Mesenchymal stem cell (in vitro differentiated cells and primary cell): ENCODE measurements at regions not wholly inside any gene's neighbourhood (a gene's known extent, or its start where the extent isn't known, plus 50 kb on each side); places are given as distances from the start of the nearest gene placed in this dataset.

ENCODE experiments used
- DNase-seq: peaks from one replicate; pipeline ENCODE4 v3.0.0-alpha.2; 2013
- H2AFZ ChIP-seq: one replicate; pipeline ENCODE4 v1.6.1; 2013; ENCODE audit warnings: low read depth, mild to moderate bottlenecking, control low read depth, inconsistent platforms, low read length, moderate library complexity
- H2AK5ac ChIP-seq: 2 replicates; pipeline ENCODE4 v1.6.1; 2013; ENCODE audit warnings: low read length, moderate library complexity, mild to moderate bottlenecking, inconsistent platforms; ENCODE audit not compliant: severe bottlenecking
- H2BK120ac ChIP-seq: one replicate; pipeline ENCODE4 v1.6.1; 2013; ENCODE audit warnings: low read depth, mild to moderate bottlenecking, inconsistent platforms, low read length, moderate library complexity
- H2BK12ac ChIP-seq, 2 experiments: one replicate each; pipeline ENCODE4 v1.6.1; 2013; ENCODE audit warnings: inconsistent platforms in 2 of 2, low read length in 2 of 2, mild to moderate bottlenecking in 2 of 2, moderate library complexity in 2 of 2, control low read depth in 1 of 2
- H2BK15ac ChIP-seq: one replicate; pipeline ENCODE4 v1.6.1; 2013; ENCODE audit warnings: mild to moderate bottlenecking, low read depth, inconsistent platforms; ENCODE audit not compliant: poor library complexity, severe bottlenecking
- H2BK5ac ChIP-seq: 2 replicates; pipeline ENCODE4 v1.6.1; 2013; ENCODE audit warnings: low read depth, mild to moderate bottlenecking, low read length, control low read depth, inconsistent platforms; ENCODE audit not compliant: poor library complexity, severe bottlenecking
- H3K14ac ChIP-seq, 2 experiments: one replicate each; pipeline ENCODE4 v1.6.1; 2013; ENCODE audit warnings: inconsistent platforms in 2 of 2, low read length in 2 of 2, control low read depth in 1 of 2, mild to moderate bottlenecking in 1 of 2, moderate library complexity in 1 of 2
- H3K18ac ChIP-seq, 2 experiments: one replicate each; pipeline ENCODE4 v1.6.1; 2013; ENCODE audit warnings: inconsistent platforms in 2 of 2, low read length in 2 of 2, control low read depth in 1 of 2, low read depth in 1 of 2, mild to moderate bottlenecking in 1 of 2
- H3K23ac ChIP-seq, 2 experiments: one replicate each; pipeline ENCODE4 v1.6.1; 2013; ENCODE audit warnings: inconsistent platforms in 2 of 2, low read length in 2 of 2, mild to moderate bottlenecking in 2 of 2, moderate library complexity in 2 of 2, control low read depth in 1 of 2
- H3K27ac ChIP-seq: 2 replicates; pipeline ENCODE4 v1.5.1; 2013; ENCODE audit warnings: mild to moderate bottlenecking, moderate library complexity, low read length, control low read depth, inconsistent platforms; ENCODE audit not compliant: poor library complexity, severe bottlenecking
- H3K27me3 ChIP-seq, 2 experiments: 2 replicates each; pipeline versions ENCODE4 v1.6.1 to v1.7.0; 2013; ENCODE audit warnings: low read length in 2 of 2, mild to moderate bottlenecking in 2 of 2, moderate library complexity in 2 of 2, control low read depth in 1 of 2, inconsistent platforms in 1 of 2; ENCODE audit not compliant: control insufficient read depth in 1 of 2, insufficient read depth in 1 of 2
- H3K36me3 ChIP-seq, 2 experiments: 2 replicates each; pipeline versions ENCODE4 v1.6.1 to v1.7.0; 2013; ENCODE audit warnings: low read length in 2 of 2, control low read depth in 1 of 2, inconsistent platforms in 1 of 2, low read depth in 1 of 2, mild to moderate bottlenecking in 1 of 2; ENCODE audit not compliant: insufficient read depth in 2 of 2, control insufficient read depth in 1 of 2
- H3K4ac ChIP-seq, 2 experiments: one replicate each; pipeline ENCODE4 v1.6.1; 2013; ENCODE audit warnings: inconsistent platforms in 2 of 2, low read length in 2 of 2, mild to moderate bottlenecking in 2 of 2, moderate library complexity in 2 of 2, control low read depth in 1 of 2, low read depth in 1 of 2
- H3K4me1 ChIP-seq: 2 replicates; pipeline ENCODE4 v1.6.1; 2013; ENCODE audit warnings: low read depth, low read length, control low read depth; ENCODE audit not compliant: control insufficient read depth, insufficient read depth
- H3K4me2 ChIP-seq: 2 replicates; pipeline ENCODE4 v1.6.1; 2013; ENCODE audit warnings: low read length, mild to moderate bottlenecking, inconsistent platforms; ENCODE audit not compliant: poor library complexity, severe bottlenecking
- H3K4me3 ChIP-seq, 2 experiments: 2 replicates each; pipeline versions ENCODE4 v1.5.1 to v1.7.0; 2013; ENCODE audit warnings: low read length in 2 of 2, mild to moderate bottlenecking in 2 of 2, control low read depth in 1 of 2, low read depth in 1 of 2; ENCODE audit not compliant: insufficient read depth in 1 of 2
- H3K79me1 ChIP-seq: replicated peaks from 2 replicates; pipeline ENCODE4 v1.6.1; 2013; ENCODE audit warnings: mild to moderate bottlenecking, control low read depth, low read length, inconsistent platforms; ENCODE audit not compliant: poor library complexity, severe bottlenecking
- H3K9ac ChIP-seq: 2 replicates; pipeline ENCODE4 v1.7.0; 2013; ENCODE audit warnings: mild to moderate bottlenecking, low read length, moderate library complexity
- H3K9me3 ChIP-seq: 2 replicates; pipeline ENCODE4 v1.7.0; 2013; ENCODE audit warnings: mild to moderate bottlenecking, low read length; ENCODE audit not compliant: control insufficient read depth
- H4K8ac ChIP-seq: one replicate; pipeline ENCODE4 v1.6.1; 2013; ENCODE audit warnings: inconsistent platforms, mild to moderate bottlenecking, low read length, moderate library complexity
- H4K91ac ChIP-seq: one replicate; pipeline ENCODE4 v1.6.1; 2013; ENCODE audit warnings: mild to moderate bottlenecking, low read length, inconsistent platforms
- WGBS: methylation state at CpG from one replicate; pipeline ENCODE4 v1.1.7; 2013; ENCODE audit warnings: mixed read lengths; 5-methylcytosine and 5-hydroxymethylcytosine counted together

DNA sequence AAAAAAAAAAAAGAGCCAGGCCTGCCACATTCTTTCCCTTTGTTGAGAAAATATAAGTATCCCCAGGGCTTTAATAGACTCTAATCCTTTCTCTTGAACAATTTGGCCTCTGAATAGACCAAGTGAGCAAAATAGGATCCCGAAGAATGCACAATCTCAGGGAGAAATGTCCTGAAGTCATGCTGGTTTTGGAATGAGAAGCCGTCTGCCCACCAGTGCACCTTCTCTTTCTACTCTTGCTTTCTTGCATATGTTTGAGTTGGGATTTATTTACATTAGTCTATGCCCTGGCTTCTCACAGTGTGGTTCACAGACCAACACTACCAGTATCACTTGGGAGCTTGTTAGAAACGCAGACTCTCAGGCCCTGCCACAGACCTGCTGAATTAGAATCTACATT lies 153.0 kb downstream of the ZNF621 start:
- H4K8ac ChIP-seq: no peak overlapping the region
- H2BK120ac ChIP-seq: no peak overlapping the region
- no peaks in the 10 kb centered on the region for H3K4me1 ChIP-seq
- H3K23ac ChIP-seq: no peak overlapping the region
- peaks cover 0 to 4% of the 10 kb centered on the region in 2 experiments for H3K27me3 ChIP-seq
- H3K79me1 ChIP-seq: no peaks in the 10 kb centered on the region
- 67% methylated on average over 1 of the region's 3 CpGs for WGBS
- H2BK15ac ChIP-seq: no peak overlapping the region
- no peak for DNase-seq
- H3K4me3 ChIP-seq: no peak overlapping the region
- H3K9ac ChIP-seq: no peak overlapping the region
- no peak overlapping the region for H3K4ac ChIP-seq
- H2AK5ac ChIP-seq: no peak overlapping the region
- no peaks in the 10 kb centered on the region for H3K36me3 ChIP-seq
- H3K4me2 ChIP-seq: no peak overlapping the region
- H4K91ac ChIP-seq: no peak overlapping the region
- no peak overlapping the region for H3K14ac ChIP-seq
- no peak overlapping the region for H2AFZ ChIP-seq
- peaks cover 7% of the 10 kb centered on the region for H3K9me3 ChIP-seq
- H3K18ac ChIP-seq: no peak overlapping the region
- H2BK5ac ChIP-seq: no peak overlapping the region
- no peak overlapping the region for H3K27ac ChIP-seq
- no peak overlapping the region for H2BK12ac ChIP-seq

DNA sequence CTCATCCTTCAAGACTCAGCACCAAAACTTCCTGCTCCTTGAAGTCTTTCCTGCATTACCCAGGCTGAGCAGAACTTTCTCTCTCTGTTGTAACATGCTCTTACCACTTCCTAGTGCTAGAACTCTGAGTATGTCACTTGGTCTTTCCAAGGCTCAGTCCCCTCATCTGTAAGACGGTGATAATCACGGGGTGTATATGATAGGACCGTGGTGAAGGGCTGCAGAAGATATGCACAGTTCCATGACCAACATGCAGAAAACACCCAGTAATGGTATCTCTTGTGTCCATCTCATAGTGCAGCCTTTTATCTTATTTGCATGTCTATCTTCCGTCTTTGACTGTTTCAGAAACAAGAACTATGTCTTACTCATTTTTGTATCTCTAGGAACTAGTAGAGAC lies 154.5 kb downstream of the ZNF621 start:
- no peak overlapping the region for H3K27ac ChIP-seq
- no peak overlapping the region for H3K18ac ChIP-seq
- 73% methylated on average over 3 of the region's 4 CpGs for WGBS
- H3K9me3 ChIP-seq: peaks cover 5% of the 10 kb centered on the region
- H3K23ac ChIP-seq: no peak overlapping the region
- no peak overlapping the region for H2BK15ac ChIP-seq
- H4K8ac ChIP-seq: no peak overlapping the region
- no peaks in the 10 kb centered on the region for H3K36me3 ChIP-seq
- no peak overlapping the region for H2BK5ac ChIP-seq
- H3K4ac ChIP-seq: no peak overlapping the region
- H3K4me1 ChIP-seq: no peaks in the 10 kb centered on the region
- H2BK120ac ChIP-seq: no peak overlapping the region
- H3K79me1 ChIP-seq: no peaks in the 10 kb centered on the region
- peaks cover 0 to 4% of the 10 kb centered on the region in 2 experiments for H3K27me3 ChIP-seq
- no peak overlapping the region for H2AFZ ChIP-seq
- no peak overlapping the region for H2AK5ac ChIP-seq
- H3K4me3 ChIP-seq: no peak overlapping the region
- H3K4me2 ChIP-seq: no peak overlapping the region
- no peak overlapping the region for H2BK12ac ChIP-seq
- H3K14ac ChIP-seq: no peak overlapping the region
- H3K9ac ChIP-seq: no peak overlapping the region
- DNase-seq: no peak
- H4K91ac ChIP-seq: no peak overlapping the region

DNA sequence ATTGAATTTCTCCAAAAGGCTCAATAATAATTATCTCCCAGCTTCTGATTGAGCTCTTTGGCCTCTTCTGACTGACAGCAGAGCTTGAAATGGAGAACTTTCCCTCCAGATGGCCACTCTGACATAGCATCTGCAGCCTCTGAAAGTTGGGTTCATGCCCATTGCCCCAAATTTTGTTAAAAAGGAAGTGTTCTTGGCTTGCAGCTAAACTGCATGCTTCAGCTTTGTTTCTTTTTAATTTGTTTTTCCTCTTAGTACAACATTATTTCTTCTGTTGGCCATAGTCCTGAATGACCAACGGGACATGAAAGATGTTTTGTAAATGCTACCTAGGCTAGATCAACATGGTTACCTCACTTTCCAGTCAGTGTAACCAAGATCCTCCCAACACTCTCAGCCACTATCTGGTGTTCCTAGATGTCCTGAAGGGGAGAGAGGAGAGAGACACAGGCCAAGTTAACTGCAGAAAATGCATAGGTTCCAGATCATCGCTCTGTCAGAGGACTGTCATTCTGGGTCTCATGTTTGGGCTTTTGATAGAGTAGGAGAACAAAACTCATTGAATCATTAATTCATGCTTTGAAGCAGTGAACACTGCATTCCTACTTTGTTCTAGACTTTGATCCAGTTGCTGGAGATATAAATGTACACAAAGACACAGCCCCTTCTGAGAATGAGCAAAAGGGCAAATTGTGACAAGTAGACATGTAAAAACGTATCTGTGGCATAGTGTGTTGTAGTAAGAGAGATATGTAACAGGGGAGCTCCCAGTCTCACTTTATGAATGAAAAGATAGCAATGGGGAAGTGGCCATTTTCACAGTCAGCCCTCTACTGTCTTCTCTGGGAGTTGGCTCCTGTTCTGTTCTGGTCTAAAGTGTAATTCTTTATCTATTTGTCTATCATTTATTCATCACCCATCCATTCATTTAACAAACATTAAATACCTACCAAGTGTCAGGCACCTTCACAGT lies 156.2 kb downstream of the ZNF621 start:
- H2BK12ac ChIP-seq: no peak overlapping the region
- H2BK5ac ChIP-seq: no peak overlapping the region
- no peak overlapping the region for H2BK15ac ChIP-seq
- H3K27ac ChIP-seq: no peak overlapping the region
- no peak overlapping the region for H3K9ac ChIP-seq
- H3K4me3 ChIP-seq: no peak overlapping the region
- no peak for DNase-seq
- WGBS: 53% methylated on average over 2 of the region's 3 CpGs
- no peak overlapping the region for H2BK120ac ChIP-seq
- no peaks in the 10 kb centered on the region for H3K36me3 ChIP-seq
- H3K27me3 ChIP-seq: peaks cover 0 to 4% of the 10 kb centered on the region in 2 experiments
- H3K4ac ChIP-seq: no peak overlapping the region
- H2AFZ ChIP-seq: no peak overlapping the region
- H4K91ac ChIP-seq: no peak overlapping the region
- H2AK5ac ChIP-seq: no peak overlapping the region
- no peak overlapping the region for H3K23ac ChIP-seq
- no peaks in the 10 kb centered on the region for H3K4me1 ChIP-seq
- no peak overlapping the region for H4K8ac ChIP-seq
- H3K18ac ChIP-seq: no peak overlapping the region
- H3K4me2 ChIP-seq: no peak overlapping the region
- H3K79me1 ChIP-seq: no peaks in the 10 kb centered on the region
- H3K9me3 ChIP-seq: no peaks in the 10 kb centered on the region
- no peak overlapping the region for H3K14ac ChIP-seq

DNA sequence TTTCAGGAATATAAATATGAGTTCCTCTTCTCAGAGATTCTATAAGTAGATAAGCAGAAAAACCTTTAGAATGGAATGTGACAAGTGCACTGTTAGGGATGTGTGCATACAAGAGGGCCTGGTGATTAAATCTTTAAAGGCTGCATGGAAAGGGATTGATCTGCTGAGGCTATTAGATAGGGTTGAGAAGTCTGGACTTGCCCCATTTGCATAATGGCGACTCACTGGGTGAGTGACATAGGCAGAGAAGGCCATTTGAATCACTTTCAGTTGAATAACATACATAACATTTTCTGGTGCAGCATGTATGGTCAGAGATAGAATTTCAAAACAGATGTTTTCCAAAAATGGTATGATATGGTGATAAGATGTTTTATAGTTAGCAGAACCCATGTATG lies 156.9 kb downstream of the ZNF621 start:
- Histone ChIP-seq H3K27ac (no peak overlapping the region), H2AFZ (no peak overlapping the region), H3K36me3 (no peaks in the 10 kb centered on the region), H3K27me3 (peaks cover 0 to under 1% of the 10 kb centered on the region in 2 experiments), H2AK5ac (no peak overlapping the region), H2BK15ac (no peak overlapping the region), H2BK12ac (no peak overlapping the region), H3K14ac (no peak overlapping the region), H3K23ac (no peak overlapping the region), H3K79me1 (no peaks in the 10 kb centered on the region), H4K91ac (no peak overlapping the region), H3K4me1 (no peaks in the 10 kb centered on the region), H3K18ac (no peak overlapping the region), H3K4me3 (no peak overlapping the region), H3K9ac (no peak overlapping the region), H3K9me3 (no peaks in the 10 kb centered on the region), H4K8ac (no peak overlapping the region), H2BK120ac (no peak overlapping the region), H2BK5ac (no peak overlapping the region), H3K4me2 (no peak overlapping the region), H3K4ac (no peak overlapping the region)
- WGBS: 80% methylated on average over 1 of the region's 1 CpG
- no peak for DNase-seq
